ENCODE measurements at regions not wholly inside any gene's neighbourhood (a gene's known extent, or its start where the extent isn't known, plus 50 kb on each side); places are given as distances from the start of the nearest gene placed in this dataset.

- in situ Hi-C loops (cut with HindIII; ENCODE audit: low sequenced_read_pairs) = no loop called here
- no peak for DNase-seq (ENCODE audit: low read depth, low spot score)
- no peak overlapping the region for H3K4me3 ChIP-seq (ENCODE audit: low read depth, low read length)
- TF ChIP-seq, protein P1, sequence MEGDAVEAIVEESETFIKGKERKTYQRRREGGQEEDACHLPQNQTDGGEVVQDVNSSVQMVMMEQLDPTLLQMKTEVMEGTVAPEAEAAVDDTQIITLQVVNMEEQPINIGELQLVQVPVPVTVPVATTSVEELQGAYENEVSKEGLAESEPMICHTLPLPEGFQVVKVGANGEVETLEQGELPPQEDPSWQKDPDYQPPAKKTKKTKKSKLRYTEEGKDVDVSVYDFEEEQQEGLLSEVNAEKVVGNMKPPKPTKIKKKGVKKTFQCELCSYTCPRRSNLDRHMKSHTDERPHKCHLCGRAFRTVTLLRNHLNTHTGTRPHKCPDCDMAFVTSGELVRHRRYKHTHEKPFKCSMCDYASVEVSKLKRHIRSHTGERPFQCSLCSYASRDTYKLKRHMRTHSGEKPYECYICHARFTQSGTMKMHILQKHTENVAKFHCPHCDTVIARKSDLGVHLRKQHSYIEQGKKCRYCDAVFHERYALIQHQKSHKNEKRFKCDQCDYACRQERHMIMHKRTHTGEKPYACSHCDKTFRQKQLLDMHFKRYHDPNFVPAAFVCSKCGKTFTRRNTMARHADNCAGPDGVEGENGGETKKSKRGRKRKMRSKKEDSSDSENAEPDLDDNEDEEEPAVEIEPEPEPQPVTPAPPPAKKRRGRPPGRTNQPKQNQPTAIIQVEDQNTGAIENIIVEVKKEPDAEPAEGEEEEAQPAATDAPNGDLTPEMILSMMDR (IDR thresholded peaks at IDR 0.05; ENCODE audit: low read depth, low read length) = no peak
Measured at GRCh38 chr1:13878021-13878420, 178.0 kb downstream of the PRDM2 start.

GRCh38 chr1:13878451-13878850 is 178.5 kb downstream of the PRDM2 start:
- no peak for DNase-seq (ENCODE audit: low read depth, low spot score)
- TF ChIP-seq, protein P1 (IDR thresholded peaks at IDR 0.05; ENCODE audit: low read depth, low read length) = no peak
- in situ Hi-C loops (cut with HindIII; ENCODE audit: low sequenced_read_pairs) = no loop called here
- H3K4me3 ChIP-seq (ENCODE audit: low read depth, low read length) = no peak overlapping the region

DNA sequence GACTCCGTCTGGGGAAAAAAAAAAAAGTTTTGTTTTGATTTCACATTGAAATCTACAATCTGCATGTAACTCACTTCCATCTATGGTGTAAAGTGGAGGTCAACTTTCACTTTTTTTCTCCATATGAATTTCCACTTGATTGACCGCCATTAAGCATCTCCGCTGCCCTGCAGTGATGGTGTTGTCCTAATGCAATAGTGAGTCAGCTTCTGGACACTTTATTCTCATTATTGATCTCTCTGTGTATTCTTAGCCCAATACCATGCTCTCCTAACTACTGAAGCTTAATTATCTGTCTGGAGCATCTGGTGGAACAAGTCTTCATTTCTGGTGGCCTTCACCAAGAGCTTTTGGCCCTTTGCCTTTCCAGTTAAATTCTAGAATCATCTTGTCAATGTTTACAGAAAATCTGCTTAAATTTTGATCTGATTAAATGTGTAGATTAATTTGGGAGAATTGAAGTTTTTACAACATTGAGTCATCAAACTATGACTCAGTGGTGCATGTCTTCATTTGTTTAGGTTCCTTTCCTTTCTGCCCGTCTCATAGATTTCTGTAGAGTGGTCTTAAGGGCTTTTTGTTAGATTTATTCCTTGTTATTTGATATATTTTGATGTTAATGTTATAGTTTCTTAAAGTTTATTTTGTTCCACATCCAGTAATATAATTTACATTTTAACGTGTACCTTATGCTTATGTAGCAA is 181.5 kb downstream of the PRDM2 start:
- no peak overlapping the region for H3K4me3 ChIP-seq (ENCODE audit: low read depth, low read length)
- in situ Hi-C loops (cut with HindIII; ENCODE audit: low sequenced_read_pairs) = no loop called here
- DNase-seq (ENCODE audit: low read depth, low spot score) = no peak

GRCh38 chr1:13888351-13888986 is 188.5 kb downstream of the PRDM2 start:
- TF ChIP-seq, protein P1 (IDR thresholded peaks at IDR 0.05; ENCODE audit: low read depth, low read length) = no peak
- no peak for DNase-seq (ENCODE audit: low read depth, low spot score)
- in situ Hi-C loops (cut with HindIII; ENCODE audit: low sequenced_read_pairs) = no loop called here
- no peak overlapping the region for H3K4me3 ChIP-seq (ENCODE audit: low read depth, low read length)

More for the DNA sequence above, 181.5 kb downstream of the PRDM2 start:
- TF ChIP-seq, protein P1 (IDR thresholded peaks at IDR 0.05; ENCODE audit: low read depth, low read length) = no peak

- no peak overlapping the region for H3K4me3 ChIP-seq (ENCODE audit: low read depth, low read length)
- TF ChIP-seq, protein P1 (IDR thresholded peaks at IDR 0.05; ENCODE audit: low read depth, low read length) = no peak
- in situ Hi-C loops (cut with HindIII; ENCODE audit: low sequenced_read_pairs) = no loop called here
- DNase-seq (ENCODE audit: low read depth, low spot score) = no peak
Measured at GRCh38 chr1:13889495-13889894, 189.5 kb downstream of the PRDM2 start.

DNA sequence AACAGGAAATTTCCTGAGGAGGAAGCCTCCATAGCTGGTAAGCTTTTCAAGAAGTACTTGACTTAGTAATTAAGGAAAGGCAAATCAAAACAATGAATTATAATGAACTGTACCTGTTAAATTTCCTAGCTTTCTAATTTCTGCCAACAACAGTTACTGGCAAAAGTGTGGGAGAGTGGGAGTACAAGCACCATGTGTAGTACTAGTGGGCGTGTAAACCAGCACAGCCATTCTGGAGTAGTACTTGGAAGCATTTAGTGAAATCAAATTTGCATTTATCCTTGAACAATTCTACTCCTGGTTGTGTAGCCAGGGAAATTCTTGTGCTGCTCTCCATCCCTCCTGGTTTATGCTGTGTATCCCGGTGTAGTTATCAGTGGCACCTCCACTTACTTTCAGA is 190.8 kb downstream of the PRDM2 start:
- no peak for DNase-seq (ENCODE audit: low read depth, low spot score)
- H3K4me3 ChIP-seq (ENCODE audit: low read depth, low read length) = no peak overlapping the region
- in situ Hi-C loops (cut with HindIII; ENCODE audit: low sequenced_read_pairs) = no loop called here
- TF ChIP-seq, protein P1 (IDR thresholded peaks at IDR 0.05; ENCODE audit: low read depth, low read length) = no peak

Data from astrocyte of the spinal cord (primary cell).